Stomach (tissue), 8 donors: ENCODE measurements at regions not wholly inside any gene's neighbourhood (a gene's known extent, or its start where the extent isn't known, plus 50 kb on each side); places are given as distances from the start of the nearest gene placed in this dataset.

ENCODE experiments used
- DNase-seq, 2 donors: peaks; one replicate each; pipeline versions ENCODE4 v3.0.0 to v3.0.0-alpha.2; 2013 to 2019
- H3K27ac ChIP-seq, 5 donors: fragments of 200-600 bp in 4 of 5; sonication (generic) in 4 of 5; one replicate each; pipeline ENCODE4 v1.5.1; 2013 to 2019; ENCODE audit warnings: mild to moderate bottlenecking in 1 of 5, moderate library complexity in 1 of 5
- H3K27me3 ChIP-seq, 3 donors: fragments of 200-600 bp; sonication (generic); one replicate each; pipeline ENCODE4 v1.5.1; 2017 to 2019; ENCODE audit warnings: mixed run types in 1 of 3
- H3K36me3 ChIP-seq, 4 donors: fragments of 200-600 bp; sonication (generic); 1 replicate in 3 of 4; 2 replicates in 1 of 4; pipeline ENCODE4 v1.5.1; 2016 to 2019
- H3K4me1 ChIP-seq, 4 donors: fragments of 200-600 bp; sonication (generic); one replicate each; pipeline ENCODE4 v1.5.1; 2016 to 2019
- H3K4me3 ChIP-seq, 4 donors: fragments of 200-600 bp; sonication (generic) in 3 of 4; one replicate each; pipeline ENCODE4 v1.5.1; 2016 to 2019; ENCODE audit warnings: mild to moderate bottlenecking in 1 of 4
- H3K9me3 ChIP-seq, 4 donors: fragments of 200-600 bp; sonication (generic); one replicate each; pipeline ENCODE4 v1.5.1; 2016 to 2019
- CTCF ChIP-seq, 7 experiments: fragments of 450-650 bp in 4 of 7; fragments of 200-600 bp in 3 of 7; sonication (generic) in 3 of 7; IDR thresholded peaks; one replicate each; pipeline ENCODE4 v1.5.1; 2016 to 2019; ENCODE audit warnings: antibody characterized with exemption in 7 of 7, control low read depth in 2 of 7, mild to moderate bottlenecking in 1 of 7
- EP300 ChIP-seq: sonication (generic); formaldehyde crosslinking; IDR thresholded peaks from one replicate; pipeline ENCODE4 v1.6.1; 2017; ENCODE audit warnings: antibody characterized with exemption
- POLR2A ChIP-seq, 4 donors: fragments of 450-650 bp; IDR thresholded peaks; one replicate each; pipeline ENCODE4 v1.6.1; 2016; ENCODE audit warnings: antibody characterized with exemption in 4 of 4, control low read depth in 2 of 4, mild to moderate bottlenecking in 1 of 4, moderate library complexity in 1 of 4
- POLR2AphosphoS5 ChIP-seq, 3 donors: sonication (generic); formaldehyde crosslinking; IDR thresholded peaks; one replicate each; pipeline ENCODE4 v1.6.1; 2016; ENCODE audit warnings: antibody characterized with exemption in 3 of 3
- WGBS, 5 donors: extraction: QIAGEN DNeasy Blood & Tissue Kit in 3 of 5; methylation state at CpG; one replicate each; pipeline versions ENCODE4 v1.1.5 to v1.1.7; 2013 to 2018; 5-methylcytosine and 5-hydroxymethylcytosine counted together
- intact Hi-C: fragments of 100-400 bp; cut with DNase I; formaldehyde crosslinking; loops from one replicate; pipeline ENCODE4 v1.15.1; 2023; ENCODE audit warnings: low total_unique reads
- donor health status: healthy with polysubstance abuse.
- donor health status: Bipolar disorder and iron deficiency.
- donor health status: healthy.

- Histone ChIP-seq H3K36me3 (no peaks in the 10 kb centered on the region), H3K27ac (no peak overlapping the region), H3K4me3 (no peak overlapping the region), H3K9me3 (no peaks in the 10 kb centered on the region), H3K27me3 (no peaks in the 10 kb centered on the region), H3K4me1 (no peaks in the 10 kb centered on the region)
- intact Hi-C loops: no loop called here
- no peak for DNase-seq
- TF ChIP-seq POLR2A (IDR thresholded peaks at IDR 0.05): no peak
- no peak for TF ChIP-seq CTCF (IDR thresholded peaks at IDR 0.05)
- WGBS, 5 donors: 76 to 86% (median 80%) methylated on average over 4 of the region's 4 CpGs
Observed at GRCh38 chr2:129367107-129367506, 612.4 kb upstream of the RAB6C start.

DNA sequence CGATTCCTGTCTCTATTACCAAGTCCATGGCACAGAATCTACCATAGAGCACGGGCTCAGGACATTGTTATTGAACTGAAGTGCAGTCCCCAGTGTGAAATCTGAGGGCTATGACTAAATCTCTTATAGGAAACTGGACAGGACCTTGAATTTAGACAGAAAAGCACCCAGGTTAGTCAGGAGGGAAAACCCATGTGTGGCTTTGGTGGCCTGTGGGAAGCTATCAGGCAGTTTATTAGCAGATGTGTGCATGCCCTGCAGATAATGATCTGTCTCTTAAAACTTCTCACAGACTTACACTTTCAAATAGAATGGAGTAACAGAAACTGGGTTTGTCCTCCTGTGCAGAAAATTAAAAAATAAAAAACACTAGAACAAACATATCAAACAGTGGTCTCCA, 610.0 kb upstream of the RAB6C start:
- Histone ChIP-seq H3K4me3 (no peak overlapping the region), H3K9me3 (no peaks in the 10 kb centered on the region)

DNA sequence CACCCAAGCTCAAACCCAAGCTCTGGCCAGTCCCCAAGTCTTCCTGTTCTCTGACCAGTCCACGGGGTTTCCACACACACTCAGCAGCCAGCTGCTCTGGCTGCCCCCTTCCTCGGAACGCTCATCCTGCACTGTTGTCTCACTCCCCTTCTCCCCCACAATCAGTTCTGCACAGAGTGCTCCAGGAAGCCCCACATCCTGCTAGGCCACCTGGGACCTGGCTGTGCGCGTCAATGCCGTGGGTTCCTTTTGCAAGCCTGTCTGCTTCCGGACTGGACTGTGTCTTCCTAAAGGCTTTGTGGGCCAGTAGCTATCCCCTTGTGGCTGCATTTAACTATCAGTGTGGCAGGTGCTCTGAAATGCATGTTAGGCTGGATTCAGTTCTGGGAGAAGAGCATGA, 605.0 kb upstream of the RAB6C start:
- WGBS, 5 donors: 76 to 87% (median 84%) methylated on average over 7 of the region's 7 CpGs
- no peaks in the 10 kb centered on the region for H3K4me1 ChIP-seq
- no peak for DNase-seq
- H3K27ac ChIP-seq: no peak overlapping the region
- no peak for TF ChIP-seq POLR2AphosphoS5 (IDR thresholded peaks at IDR 0.05)
- no peak overlapping the region for H3K4me3 ChIP-seq
- no peaks in the 10 kb centered on the region for H3K9me3 ChIP-seq
- no peaks in the 10 kb centered on the region for H3K36me3 ChIP-seq
- no peaks in the 10 kb centered on the region for H3K27me3 ChIP-seq
- intact Hi-C loops: no loop called here

More for the DNA sequence above, 610.0 kb upstream of the RAB6C start:
- no peak overlapping the region for H3K27ac ChIP-seq
- no peaks in the 10 kb centered on the region for H3K4me1 ChIP-seq
- no peak for DNase-seq
- TF ChIP-seq CTCF (IDR thresholded peaks at IDR 0.05) (no peak), POLR2AphosphoS5 (IDR thresholded peaks at IDR 0.05) (no peak), POLR2A (IDR thresholded peaks at IDR 0.05) (no peak), EP300 (no peak)
- no peaks in the 10 kb centered on the region for H3K27me3 ChIP-seq
- WGBS, 5 donors: 88 to 100% (median 89%) methylated on average over 2 of the region's 2 CpGs
- intact Hi-C loops: no loop called here
- no peaks in the 10 kb centered on the region for H3K36me3 ChIP-seq

DNA sequence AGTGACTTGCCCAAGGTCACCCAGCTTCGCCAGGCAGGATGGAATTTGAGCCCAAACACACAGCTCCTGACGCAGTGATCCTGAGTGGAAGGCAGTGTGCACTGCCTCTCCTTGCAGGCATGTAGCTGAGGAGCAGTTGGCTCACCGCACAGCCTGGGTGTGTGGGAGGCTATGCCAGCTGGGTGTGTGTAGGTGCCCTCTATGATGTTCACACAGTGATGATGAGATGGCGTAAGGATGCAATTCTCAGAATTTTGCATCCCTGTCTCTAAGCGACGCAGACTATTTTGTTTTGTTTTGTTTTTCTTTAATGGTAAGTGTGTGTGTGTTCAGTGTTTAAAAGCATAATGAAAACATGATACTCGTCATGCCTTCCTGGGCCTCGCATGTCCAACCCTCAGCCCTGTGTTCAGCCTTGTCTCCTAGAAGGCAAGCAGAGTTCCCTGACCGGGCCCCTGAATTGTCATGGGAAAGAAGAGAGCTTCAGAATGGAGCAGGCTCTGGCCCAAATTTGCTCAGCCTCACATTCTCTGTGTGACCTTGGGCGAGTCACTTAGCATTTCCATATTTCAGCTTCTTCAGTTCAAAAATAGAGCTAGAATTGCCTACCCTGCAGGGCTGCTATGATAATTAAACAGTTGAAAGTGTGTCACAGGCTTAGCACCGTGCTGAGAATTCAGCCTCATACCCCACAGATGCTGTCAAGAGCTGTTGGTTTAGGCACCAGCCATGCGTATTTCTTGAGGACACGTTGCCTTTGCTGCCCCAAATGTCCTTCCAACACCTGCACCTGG, 603.6 kb upstream of the RAB6C start:
- no peak for DNase-seq
- Histone ChIP-seq H3K36me3 (no peaks in the 10 kb centered on the region), H3K4me3 (no peak overlapping the region), H3K27ac (no peak overlapping the region), H3K27me3 (no peaks in the 10 kb centered on the region), H3K9me3 (no peaks in the 10 kb centered on the region), H3K4me1 (no peaks in the 10 kb centered on the region)
- intact Hi-C loops: no loop called here
- TF ChIP-seq POLR2A (IDR thresholded peaks at IDR 0.05) (no peak), CTCF (IDR thresholded peaks at IDR 0.05) (no peak), EP300 (no peak), POLR2AphosphoS5 (IDR thresholded peaks at IDR 0.05) (no peak)
- WGBS, 5 donors: 81 to 88% (median 84%) methylated on average over 12 to 13 of the region's 13 CpGs

GRCh38 chr2:129376426-129377077, 602.9 kb upstream of the RAB6C start:
- DNase-seq: no peak
- intact Hi-C loops: no loop called here
- no peak overlapping the region for H3K4me3 ChIP-seq
- H3K36me3 ChIP-seq: no peaks in the 10 kb centered on the region
- WGBS, 5 donors: 73 to 81% (median 76%) methylated on average over 15 to 16 of the region's 16 CpGs
- no peak overlapping the region for H3K27ac ChIP-seq
- H3K4me1 ChIP-seq: no peaks in the 10 kb centered on the region
- H3K27me3 ChIP-seq: no peaks in the 10 kb centered on the region
- no peaks in the 10 kb centered on the region for H3K9me3 ChIP-seq
- TF ChIP-seq POLR2AphosphoS5 (IDR thresholded peaks at IDR 0.05) (no peak), POLR2A (IDR thresholded peaks at IDR 0.05) (no peak), CTCF (IDR thresholded peaks at IDR 0.05) (no peak), EP300 (no peak)
